ENCODE measurements at regions not wholly inside any gene's neighbourhood (a gene's known extent, or its start where the extent isn't known, plus 50 kb on each side); places are given as distances from the start of the nearest gene placed in this dataset.

- TF ChIP-seq MAX (IDR thresholded peaks at IDR 0.05) (no peak), FOXM1 (IDR thresholded peaks at IDR 0.05; ENCODE audit: borderline replicate concordance, low read depth) (no peak), EP300 (IDR thresholded peaks at IDR 0.05; ENCODE audit: borderline replicate concordance) (no peak)
These were observed 232.8 kb upstream of the ATP5MC3 start for GRCh38 chr2:175414191-175414881.
